Right lobe of liver (tissue), 4 donors: ENCODE measurements at regions not wholly inside any gene's neighbourhood (a gene's known extent, or its start where the extent isn't known, plus 50 kb on each side); places are given as distances from the start of the nearest gene placed in this dataset.

ENCODE experiments used
- POLR2A ChIP-seq: fragments of 450-650 bp; IDR thresholded peaks from one replicate; pipeline ENCODE4 v1.6.1; 2017; ENCODE audit warnings: antibody characterized with exemption, mild to moderate bottlenecking
- TF ChIP-seq, protein P1 (sequence below), 4 donors: fragments of 200-600 bp in 3 of 4; fragments of 450-650 bp in 1 of 4; IDR thresholded peaks; one replicate each; pipeline versions ENCODE4 v1.5.1 to v1.8.0; 2016 to 2022; ENCODE audit warnings: antibody characterized with exemption in 4 of 4, mild to moderate bottlenecking in 2 of 4
- donor health status: DM: no; HTN: no; CAD: no.
- donor health status: DM: no; HTN: no; CAD: no.
- donor health status: DM: no; HTN: yes; CAD: no.

DNA sequence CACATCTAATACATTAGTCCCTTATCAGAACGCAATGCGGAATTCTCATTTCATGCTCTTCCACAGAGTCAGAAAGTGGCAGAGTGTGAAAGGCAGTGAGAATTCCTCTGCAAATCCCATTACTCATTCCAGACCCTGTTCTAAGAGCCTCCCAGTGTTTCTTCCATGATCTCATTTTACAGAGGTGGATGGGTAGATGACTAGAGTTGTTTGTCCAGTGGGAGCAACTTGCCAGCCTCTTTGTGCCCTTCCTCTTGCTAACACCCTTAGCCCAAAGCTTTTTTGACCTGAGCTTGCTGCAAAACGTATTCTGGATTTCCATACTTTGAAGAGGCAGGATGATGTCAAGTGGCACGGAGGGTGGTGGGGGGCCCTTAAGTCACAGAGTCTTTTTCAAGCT, 467.7 kb upstream of the RGPD4 start:
- TF ChIP-seq, protein P1, sequence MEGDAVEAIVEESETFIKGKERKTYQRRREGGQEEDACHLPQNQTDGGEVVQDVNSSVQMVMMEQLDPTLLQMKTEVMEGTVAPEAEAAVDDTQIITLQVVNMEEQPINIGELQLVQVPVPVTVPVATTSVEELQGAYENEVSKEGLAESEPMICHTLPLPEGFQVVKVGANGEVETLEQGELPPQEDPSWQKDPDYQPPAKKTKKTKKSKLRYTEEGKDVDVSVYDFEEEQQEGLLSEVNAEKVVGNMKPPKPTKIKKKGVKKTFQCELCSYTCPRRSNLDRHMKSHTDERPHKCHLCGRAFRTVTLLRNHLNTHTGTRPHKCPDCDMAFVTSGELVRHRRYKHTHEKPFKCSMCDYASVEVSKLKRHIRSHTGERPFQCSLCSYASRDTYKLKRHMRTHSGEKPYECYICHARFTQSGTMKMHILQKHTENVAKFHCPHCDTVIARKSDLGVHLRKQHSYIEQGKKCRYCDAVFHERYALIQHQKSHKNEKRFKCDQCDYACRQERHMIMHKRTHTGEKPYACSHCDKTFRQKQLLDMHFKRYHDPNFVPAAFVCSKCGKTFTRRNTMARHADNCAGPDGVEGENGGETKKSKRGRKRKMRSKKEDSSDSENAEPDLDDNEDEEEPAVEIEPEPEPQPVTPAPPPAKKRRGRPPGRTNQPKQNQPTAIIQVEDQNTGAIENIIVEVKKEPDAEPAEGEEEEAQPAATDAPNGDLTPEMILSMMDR (IDR thresholded peaks at IDR 0.05): no peak
- TF ChIP-seq POLR2A: no peak
